ENCODE measurements at regions not wholly inside any gene's neighbourhood (a gene's known extent, or its start where the extent isn't known, plus 50 kb on each side); places are given as distances from the start of the nearest gene placed in this dataset.
"Not testable (repeated sequence)": the region's sequence is repeated elsewhere in the genome, so short reads cannot be mapped to it uniquely, and the experiment has no call there.

- no peak for DNase-seq
These were observed 127.4 kb downstream of the CCER1 start for GRCh38 chr12:90827567-90827966.

- DNase-seq, result no peak
These were observed 128.9 kb downstream of the CCER1 start for GRCh38 chr12:90826036-90826435.

GRCh38 chr12:90823859-90824258 is 131.1 kb downstream of the CCER1 start:
- no peak for DNase-seq

GRCh38 chr12:90819709-90820108 is 135.3 kb downstream of the CCER1 start:
- DNase-seq, result no peak

GRCh38 chr12:90816353-90817089 is 138.5 kb downstream of the CCER1 start:
- no peak for DNase-seq

- no peak for DNase-seq
These were observed 145.0 kb downstream of the CCER1 start for GRCh38 chr12:90809940-90810339.

GRCh38 chr12:90808568-90808967 is 146.4 kb downstream of the CCER1 start:
- DNase-seq, result no peak

GRCh38 chr12:90802727-90803126 is 152.2 kb downstream of the CCER1 start:
- DNase-seq, result no peak

GRCh38 chr12:90801776-90802175 is 153.2 kb downstream of the CCER1 start:
- no peak for DNase-seq

- no peak for DNase-seq
These were observed 160.8 kb downstream of the CCER1 start for GRCh38 chr12:90794212-90794611.

- not testable (repeated sequence) for DNase-seq
These were observed 162.3 kb downstream of the CCER1 start for GRCh38 chr12:90792718-90793117.

- no peak for DNase-seq
These were observed 163.5 kb downstream of the CCER1 start for GRCh38 chr12:90791445-90791844.

GRCh38 chr12:90790747-90791146 is 164.2 kb downstream of the CCER1 start:
- no peak for DNase-seq

GRCh38 chr12:90773491-90773890 is 181.5 kb downstream of the CCER1 start:
- DNase-seq, result no peak

GRCh38 chr12:90770861-90771260 is 184.1 kb downstream of the CCER1 start:
- no peak for DNase-seq

GRCh38 chr12:90757957-90758356 is 197.0 kb downstream of the CCER1 start:
- DNase-seq, result no peak

GRCh38 chr12:90745211-90745610 is 209.8 kb downstream of the CCER1 start:
- no peak for DNase-seq

GRCh38 chr12:90741611-90742010 is 213.4 kb downstream of the CCER1 start:
- DNase-seq, result no peak

- DNase-seq, result no peak
These were observed 225.2 kb downstream of the CCER1 start for GRCh38 chr12:90729736-90730135.

GRCh38 chr12:90712671-90713070 is 242.3 kb downstream of the CCER1 start:
- no peak for DNase-seq

GRCh38 chr12:90710711-90711110 is 244.3 kb downstream of the CCER1 start:
- DNase-seq, result no peak

GRCh38 chr12:90706036-90706435 is 248.9 kb downstream of the CCER1 start:
- no peak for DNase-seq

- no peak for DNase-seq
These were observed 259.6 kb downstream of the CCER1 start for GRCh38 chr12:90695415-90695814.

- no peak for DNase-seq
These were observed 264.9 kb downstream of the CCER1 start for GRCh38 chr12:90690120-90690519.

GRCh38 chr12:90687682-90688081 is 267.3 kb downstream of the CCER1 start:
- not testable (repeated sequence) for DNase-seq
